RKO (cell line): ENCODE measurements at regions not wholly inside any gene's neighbourhood (a gene's known extent, or its start where the extent isn't known, plus 50 kb on each side); places are given as distances from the start of the nearest gene placed in this dataset.
"Not testable (repeated sequence)": the region's sequence is repeated elsewhere in the genome, so short reads cannot be mapped to it uniquely, and the experiment has no call there.

ENCODE experiments used
- DNase-seq: peaks from one replicate; pipeline ENCODE4 v3.0.0-alpha.2; 2016; ENCODE audit warnings: low spot score

DNA sequence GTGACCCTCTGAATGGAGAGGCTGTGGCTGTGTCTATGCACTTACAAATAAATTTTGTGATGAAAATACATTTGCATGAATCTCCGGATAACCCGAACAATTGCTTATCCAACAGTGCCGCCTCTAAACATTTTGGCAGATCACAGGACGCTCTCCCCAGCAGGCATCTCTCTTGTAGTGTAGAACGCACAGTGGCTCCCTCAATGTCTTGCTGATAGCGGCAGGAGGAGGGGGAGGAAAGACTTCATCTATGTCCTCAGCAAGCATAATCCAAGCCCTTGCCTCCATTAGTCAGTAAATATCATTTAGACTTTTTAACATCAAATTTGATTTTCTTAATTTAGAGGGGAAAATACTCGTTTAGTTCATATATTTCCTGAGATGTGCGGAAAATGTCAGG lies 318.1 kb upstream of the IGF1R start:
- DNase-seq = no peak

DNA sequence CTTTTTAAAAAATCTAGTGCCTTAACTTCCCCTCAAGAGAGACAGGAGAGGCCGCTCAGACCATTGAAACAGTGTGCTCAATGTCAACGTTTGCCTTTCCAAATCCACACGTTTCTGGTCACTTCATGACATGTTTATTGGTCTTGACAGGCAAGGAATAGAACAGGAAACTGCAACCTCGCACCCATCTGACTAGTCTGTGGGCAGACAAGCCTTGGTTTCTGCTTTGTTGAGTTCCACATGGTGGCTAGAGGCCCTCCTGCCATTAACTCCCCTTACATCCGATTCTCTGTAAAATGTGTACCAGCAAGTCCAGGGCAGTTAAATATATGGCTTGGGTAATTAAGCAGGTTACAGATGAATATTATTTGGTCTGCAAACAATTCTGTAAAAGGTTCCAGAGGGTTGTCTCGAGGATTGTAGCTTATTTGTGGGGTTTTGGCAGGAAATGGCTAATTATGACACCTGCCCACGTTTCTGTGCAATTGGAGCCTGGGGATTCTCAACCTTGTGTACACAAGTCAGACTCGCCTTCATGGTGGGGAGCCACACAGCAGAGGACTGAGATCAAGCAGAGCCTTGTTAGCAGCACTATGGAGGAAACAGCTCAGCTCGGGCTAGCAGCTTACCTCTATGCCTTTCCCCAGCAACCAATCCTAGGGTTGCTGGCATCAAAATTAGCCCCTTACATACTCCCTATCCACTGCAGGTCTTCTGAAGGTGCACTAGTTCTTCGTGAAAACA lies 317.5 kb upstream of the IGF1R start:
- no peak for DNase-seq

DNA sequence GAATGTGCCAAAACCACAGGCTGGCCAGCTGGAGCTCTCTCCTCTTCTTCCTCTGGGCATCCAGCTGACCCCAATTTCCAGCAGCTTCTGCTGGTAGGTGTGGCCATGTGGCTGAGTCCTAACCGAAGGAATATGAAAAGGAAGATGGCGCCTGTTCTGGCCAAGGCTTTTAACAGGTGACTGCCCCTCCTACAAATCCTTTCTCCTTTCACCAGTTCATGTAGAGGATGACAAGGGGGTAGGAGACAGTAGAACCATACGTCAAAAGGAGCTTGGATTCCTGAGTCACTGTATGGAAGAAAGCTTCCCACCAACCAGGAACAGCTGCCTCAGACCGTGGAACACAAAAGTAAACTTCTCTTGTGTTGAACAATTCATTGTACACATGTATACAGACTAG lies 316.7 kb upstream of the IGF1R start:
- DNase-seq = no peak

DNA sequence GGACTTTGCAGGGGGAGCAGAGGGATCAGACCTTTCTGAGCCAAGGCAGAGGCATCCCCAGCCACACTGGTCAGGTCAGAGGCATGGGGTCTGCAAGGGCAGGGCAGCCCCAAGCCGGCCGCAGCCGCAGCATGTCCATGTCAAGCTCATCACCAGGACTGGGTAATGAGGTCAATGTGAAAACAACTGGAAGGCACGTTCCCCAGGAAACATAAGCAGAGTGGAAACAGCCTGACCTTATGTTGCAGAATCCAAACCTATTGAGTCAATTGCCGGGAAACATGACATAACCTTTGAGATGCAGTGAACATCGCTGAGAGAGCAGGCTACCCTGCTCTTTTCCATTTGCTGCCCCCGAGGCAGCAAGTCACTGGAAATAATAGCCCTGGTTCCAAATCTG lies 315.1 kb upstream of the IGF1R start:
- DNase-seq = no peak

DNA sequence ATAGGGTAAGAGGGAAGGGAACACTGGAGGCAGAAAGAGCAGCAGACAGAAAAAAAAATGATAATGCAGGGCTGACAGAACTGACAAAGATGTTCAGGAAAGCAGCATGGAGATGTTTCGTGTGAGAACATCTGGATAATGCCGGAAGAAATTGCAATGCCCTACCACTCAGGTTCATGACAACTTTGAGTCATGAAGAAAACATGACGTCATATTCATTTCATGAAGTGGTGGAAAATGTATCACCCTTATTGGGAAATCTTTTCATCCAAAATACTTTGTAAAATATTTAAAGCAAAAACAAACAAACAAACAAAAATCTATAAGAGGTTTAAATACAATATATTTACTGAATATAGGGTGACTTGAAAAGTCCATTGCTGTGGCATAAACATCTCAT lies 305.4 kb upstream of the IGF1R start:
- DNase-seq = no peak

DNA sequence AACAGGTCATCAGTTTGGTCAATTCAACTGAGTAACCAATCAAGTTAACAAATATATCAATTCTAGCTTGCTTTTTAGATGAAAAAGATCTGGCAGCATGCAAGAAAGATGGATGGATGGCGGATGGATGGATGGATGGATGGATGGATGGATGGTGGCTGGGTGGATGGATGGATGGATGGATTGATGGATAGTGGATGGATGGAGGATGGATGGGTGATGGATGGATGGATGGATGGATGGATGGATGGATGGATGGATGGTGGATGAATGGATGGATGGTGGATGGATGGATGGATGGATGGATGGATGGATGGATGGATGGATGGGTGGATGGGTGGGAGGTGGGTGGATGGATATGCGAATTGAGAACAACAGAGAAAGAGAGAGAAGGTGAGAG lies 303.7 kb upstream of the IGF1R start:
- DNase-seq = no peak

DNA sequence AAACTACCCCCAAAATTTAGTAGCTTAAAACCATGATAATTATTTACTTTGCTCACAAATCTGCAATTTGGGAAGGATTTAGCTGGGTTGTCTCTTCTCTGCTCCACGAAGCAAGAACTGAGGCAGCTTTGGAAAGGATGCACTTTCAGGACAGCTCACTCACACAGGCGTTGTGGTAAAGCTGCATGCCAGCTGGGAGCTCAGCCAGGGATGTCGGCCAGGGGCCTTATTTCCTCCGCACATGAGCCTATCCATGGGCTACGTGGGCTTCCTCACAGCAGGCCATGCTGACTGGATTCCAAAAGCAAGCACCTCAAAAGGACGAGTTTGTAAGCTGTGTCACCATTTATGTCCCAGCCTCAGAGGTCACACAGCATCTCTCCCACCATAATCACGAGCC lies 301.3 kb upstream of the IGF1R start:
- DNase-seq = no peak

DNA sequence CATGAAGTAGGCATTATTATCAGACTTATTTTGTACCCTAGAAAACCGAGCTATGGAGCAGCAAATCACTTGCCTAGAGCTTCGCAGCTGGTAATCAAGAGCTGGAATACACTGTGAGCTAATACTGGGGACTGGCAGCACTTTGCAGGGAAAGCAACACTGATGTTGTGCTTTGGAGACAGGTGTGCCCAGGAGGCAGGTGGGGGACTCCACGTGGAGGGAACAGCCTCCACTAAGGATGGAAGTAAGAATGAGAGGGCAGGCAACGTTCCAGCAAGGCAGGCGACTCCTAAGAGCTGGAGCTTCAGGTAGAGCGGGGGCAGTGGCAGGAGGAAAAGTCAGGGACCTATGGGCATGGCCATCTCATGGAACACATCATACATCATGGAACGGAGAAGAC lies 300.5 kb upstream of the IGF1R start:
- no peak for DNase-seq

DNA sequence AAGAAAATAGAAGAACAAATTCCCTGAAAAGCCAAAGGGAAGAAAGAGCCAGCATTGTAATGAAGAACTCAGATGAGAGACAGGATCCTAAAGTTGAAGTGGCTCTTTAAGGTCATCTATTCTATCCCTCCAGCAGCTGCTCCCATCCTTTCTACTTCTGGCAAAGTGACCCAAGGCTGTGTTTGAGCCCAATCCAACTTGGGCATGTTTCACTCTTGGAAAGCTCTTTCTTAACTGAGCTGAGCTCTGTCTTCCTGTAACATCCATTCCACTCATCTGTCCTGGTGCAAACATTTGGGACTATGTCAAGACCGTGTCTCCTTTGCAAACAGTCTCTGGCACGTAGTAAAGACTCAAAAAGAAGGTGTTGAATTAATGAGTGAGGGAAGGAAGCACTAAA lies 298.1 kb upstream of the IGF1R start:
- DNase-seq = no peak

DNA sequence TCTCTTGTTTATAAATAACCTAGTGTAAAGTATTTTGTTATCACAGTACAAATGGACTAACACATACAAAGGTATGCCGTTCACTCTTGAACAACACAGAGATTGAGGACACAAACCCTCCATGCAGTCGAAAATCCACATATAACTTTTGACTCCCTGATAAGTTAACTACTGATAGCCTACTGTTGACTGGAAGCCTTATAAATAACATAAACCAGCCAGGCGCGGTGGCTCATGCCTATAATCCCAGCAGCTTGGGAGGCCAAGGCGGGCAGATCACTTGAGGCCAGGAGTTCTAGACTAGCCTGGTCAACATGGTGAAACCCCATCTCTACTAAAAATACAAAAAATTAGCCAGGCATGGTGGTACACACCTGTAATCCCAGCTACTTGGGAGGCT lies 290.1 kb upstream of the IGF1R start:
- not testable (repeated sequence) for DNase-seq

DNA sequence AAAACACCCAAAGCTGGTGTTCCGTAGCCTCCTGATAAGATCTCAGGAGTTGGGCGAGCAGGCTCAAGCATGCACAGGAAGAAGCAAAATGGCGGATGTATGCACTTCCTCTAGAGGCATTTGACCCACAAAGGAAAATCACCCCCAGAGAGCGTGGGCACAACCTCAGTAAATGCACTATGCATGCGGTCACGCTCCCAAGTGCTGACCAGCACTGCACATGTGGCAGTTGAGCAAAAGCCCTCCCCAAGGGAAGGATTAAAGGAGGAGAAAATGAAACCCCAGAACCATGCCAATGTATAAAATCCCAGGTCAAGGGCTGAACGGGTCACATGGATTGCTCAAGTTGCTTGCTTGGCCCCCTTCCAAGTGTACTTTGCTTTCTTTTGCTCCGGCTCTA lies 289.4 kb upstream of the IGF1R start:
- no peak for DNase-seq

DNA sequence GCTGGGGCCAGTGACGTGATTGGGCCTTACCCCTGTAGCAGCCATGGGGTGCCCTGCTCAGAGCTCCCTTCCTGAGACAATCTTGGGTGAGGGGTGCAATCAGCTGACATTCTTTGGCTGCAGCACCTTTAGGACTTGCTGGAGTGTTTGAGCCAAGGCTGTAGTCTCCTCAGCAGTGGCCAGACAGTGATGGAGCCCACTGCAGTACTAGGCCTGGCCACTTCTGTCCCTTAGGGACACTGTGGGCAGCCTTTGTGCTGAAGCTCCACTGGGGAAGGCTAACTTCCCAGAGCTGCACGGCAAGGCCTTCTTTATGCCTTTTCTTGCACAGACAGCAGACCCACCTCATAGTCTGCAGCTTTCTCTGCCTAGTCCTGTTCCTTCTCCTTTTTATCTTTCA lies 284.9 kb upstream of the IGF1R start:
- DNase-seq = peak; percentile 1

DNA sequence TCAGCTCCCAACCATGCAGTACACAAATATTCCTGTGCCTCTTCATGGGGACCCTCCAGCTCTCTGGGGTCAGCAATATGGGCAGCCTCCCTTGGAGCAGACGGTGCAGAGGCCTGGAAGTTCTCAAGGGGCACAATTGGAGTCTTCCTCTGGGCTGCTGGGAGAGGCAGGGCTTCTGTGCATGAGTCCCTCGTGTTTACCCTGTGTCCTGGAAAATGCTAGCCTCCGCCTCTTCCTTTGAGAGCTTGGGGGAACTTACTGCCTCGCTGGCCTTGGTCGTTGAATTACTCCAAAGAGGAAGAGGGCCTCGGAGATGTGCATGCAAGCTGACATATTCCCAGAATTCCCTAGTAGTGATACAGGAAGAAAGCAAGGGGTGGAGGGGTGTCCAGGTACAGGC lies 284.4 kb upstream of the IGF1R start:
- no peak for DNase-seq

DNA sequence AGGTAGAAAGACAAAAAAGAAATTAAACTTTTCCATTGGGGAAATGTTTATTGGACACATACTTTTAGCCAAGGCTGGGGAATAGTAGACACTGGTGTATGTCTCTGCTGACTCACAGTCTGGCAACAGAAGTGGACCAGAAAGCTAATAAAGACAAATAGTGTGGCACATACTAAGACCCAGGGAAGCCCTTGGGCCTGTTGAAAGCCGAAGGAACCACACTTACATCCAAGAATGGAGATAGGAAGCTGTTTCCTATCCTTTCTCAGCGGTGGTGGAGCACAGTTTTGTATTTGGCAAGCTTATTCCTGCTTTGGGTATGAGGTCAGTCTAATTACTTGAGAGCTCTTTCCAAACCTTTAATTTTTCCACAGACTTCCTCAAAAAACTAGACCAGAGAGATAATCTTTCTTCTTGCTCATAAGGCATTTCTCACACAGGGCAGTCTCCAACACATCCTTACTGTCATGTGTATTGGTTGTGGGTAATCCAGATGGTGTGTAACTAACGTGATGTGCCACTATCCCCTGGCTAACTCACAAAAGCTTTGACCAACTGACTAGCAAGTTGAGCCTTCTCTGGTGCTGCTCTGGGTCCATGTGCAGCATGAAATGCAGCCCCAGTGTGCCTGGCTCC lies 279.1 kb upstream of the IGF1R start:
- DNase-seq = no peak

DNA sequence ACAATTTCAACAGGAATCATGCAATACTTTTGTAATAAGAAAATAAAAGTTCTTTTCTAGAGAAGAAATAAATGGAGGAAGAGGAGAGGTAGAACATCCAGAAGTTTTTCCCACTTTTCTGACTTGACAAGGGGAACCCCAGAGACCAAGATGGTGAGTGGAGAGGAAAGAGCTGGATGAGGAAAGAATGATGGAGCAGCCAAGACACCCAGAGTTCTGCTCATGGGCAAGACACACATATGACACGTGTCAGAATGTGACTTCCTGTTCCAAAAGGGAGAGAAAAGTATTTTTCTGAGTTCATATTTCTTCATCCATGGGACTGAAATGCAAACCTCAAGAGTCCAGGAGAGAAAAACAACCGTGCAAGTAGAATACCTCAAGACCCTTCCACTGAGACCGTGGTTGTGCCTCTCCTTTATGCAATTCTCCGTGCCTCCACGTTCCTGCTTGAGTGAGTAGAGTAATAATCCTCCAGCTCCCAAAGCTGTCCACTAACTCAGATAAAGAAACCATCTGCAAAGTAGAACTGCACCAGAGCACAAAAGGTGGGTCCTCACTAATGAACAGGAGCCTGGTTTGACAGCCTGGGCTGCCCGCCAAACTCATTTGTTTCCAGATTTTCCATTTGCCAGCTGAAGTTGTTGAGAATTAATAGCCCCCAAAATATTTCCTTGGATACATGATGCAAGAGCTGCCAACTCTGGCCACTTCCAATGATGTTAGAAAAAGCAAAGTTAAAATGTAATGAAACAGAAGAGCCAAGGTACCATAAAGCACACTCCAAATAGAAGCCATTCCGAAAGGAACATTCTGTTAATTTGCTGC lies 272.6 kb upstream of the IGF1R start:
- DNase-seq = no peak

DNA sequence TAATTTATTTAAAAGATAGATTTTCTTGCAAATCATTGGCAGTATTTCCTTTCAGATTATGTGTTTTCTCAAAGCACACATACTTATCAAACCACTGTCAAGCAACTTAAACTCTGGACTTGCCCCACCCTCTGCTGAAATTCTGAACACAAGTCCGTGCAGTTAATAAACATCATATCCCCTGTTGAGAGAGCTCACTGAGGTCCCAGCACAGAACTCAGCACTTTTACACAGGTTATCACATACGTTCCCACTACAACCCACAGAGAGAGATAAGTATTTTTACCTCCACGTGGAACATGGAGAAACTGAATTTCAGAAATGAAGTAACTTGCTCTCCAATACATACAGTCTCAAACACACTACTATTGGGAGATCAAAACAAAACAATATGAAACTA lies 267.6 kb upstream of the IGF1R start:
- DNase-seq = no peak

DNA sequence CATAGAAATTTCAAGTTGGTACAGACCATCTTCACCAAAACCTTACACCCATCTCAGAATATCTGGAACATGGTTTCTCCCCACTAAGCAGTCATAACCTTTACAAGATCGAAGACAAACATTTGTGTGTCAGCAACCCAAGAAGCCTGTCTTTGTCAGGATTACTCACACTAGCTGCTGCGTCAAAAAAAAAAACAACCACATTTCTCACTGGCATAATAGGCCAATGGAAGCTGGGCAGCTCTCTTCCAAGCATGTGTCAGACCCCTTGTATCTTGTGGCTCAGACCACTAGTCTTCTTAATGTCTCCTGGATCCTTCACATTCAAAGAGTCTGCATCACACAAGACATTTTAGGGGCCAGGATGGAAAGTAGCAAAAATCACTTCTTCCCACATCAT lies 266.9 kb upstream of the IGF1R start:
- DNase-seq = peak; percentile 47

DNA sequence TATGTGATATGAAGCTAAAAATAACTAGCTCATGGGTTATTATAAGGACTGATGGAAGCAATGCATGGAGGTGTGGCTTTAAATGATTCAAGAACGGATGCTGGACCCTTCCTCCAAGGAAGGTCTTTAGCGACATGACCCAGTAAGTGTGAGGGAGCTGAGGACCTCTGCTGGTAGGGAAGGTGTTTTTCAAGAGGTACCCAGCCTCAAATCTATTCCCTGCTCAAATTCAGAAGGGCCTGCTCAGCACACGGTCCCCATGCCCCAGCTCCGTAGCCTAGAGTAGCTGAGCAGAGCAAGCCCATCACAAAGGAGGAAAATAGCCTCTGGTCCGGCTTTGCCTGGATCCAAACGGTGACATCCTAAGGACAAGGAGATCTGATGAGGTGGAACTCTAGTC lies 266.2 kb upstream of the IGF1R start:
- no peak for DNase-seq

DNA sequence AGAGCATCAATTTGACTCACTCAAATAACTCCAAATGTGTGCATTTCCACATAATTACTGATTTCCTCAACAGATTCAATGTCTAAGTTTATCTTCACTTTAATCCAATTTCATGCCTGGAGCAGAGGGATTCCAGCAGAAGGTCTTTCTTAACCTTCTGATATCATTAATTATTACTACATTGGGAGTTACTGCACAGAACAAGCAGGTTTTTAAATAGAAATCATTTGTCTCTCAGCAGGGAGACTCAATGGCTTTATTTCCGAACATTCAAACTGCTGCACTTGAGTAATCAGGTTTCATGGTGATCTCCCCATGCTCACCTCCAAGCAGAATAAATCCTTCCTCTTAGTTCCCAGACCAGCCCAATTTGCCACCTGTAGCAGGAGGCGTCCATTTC lies 264.8 kb upstream of the IGF1R start:
- DNase-seq = no peak

DNA sequence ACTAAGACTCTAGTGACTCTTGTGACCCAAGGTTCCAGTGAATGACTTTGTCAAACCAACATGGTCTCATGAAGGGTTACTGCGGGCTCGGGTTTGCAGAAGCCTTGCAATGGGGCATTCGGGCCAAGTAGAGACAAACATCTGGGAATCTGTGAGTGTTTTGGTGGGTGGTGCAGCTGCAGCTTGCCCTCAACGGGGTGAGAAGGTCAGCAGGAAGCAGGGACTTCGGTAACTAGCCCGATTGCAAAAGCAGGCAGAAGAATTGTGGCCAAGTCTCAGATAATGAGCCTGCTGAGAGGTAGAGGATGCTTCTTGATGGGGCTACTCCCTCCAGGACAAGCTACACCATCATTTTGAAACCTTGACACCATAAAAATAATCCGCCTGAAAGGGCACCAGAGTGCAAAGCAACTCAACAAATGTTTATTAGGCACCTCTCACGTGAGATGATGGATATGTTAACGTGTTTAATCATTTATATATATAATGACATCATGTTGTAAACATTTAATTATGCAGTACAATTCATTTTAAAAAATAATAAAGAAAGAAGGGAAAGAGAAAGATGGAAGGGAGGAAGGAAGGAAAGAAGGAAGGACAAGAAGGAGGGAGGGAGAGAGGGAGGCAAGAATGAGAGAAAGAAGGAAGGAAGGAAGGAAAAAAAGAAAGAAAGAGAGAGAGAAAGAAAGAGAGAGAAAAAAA lies 263.9 kb upstream of the IGF1R start:
- DNase-seq = no peak

DNA sequence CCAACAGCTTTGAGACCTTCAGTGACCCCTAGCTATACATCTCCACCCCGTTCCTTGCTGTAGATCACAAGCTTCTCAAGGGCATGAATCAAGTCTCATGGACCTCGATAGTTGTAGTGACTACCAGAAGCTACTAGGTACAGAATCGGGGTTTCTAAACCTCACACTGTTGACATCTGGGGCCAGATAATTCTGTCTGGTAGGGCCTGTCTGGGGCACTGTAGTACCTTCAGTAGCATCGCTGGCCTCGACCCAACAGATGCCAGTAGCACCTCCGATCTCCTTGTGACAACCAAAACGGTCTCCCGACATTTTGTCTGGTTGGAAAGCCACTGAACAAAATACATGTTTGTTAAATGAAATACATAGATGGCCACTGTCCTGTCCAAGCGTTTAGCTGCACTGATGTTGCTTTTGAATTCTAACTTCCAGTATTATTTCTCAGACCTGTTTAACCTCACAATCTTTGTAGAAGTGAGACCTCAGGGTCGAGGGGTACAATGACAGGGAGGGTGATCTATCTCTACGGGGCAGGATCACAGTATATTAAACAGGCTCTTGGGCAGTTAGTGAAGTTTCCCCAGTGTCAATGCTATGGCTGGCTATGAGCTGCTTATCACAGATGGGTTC lies 262.5 kb upstream of the IGF1R start:
- no peak for DNase-seq

DNA sequence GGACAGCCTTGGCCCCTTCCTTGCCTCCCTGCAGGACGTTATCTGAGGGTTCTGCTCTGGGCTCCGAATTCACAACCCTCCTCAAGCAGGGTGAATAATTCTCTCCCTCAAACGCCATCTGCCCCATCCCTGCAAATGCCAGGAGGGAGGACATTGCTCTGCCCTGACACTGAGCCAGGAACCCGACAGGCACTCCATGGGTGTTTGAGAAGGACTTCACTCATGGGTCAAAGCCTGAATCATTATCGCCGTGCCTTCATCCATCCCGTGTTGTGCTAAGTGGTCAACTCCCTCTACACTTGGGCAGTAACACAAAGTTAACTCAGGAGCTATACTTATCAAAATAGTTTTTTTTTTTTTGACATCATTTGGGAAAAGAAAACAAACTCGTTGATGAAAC lies 261.8 kb upstream of the IGF1R start:
- no peak for DNase-seq
